Myocyte (in vitro differentiated cells): ENCODE measurements at regions not wholly inside any gene's neighbourhood (a gene's known extent, or its start where the extent isn't known, plus 50 kb on each side); places are given as distances from the start of the nearest gene placed in this dataset.

ENCODE experiments used
- DNase-seq: peaks from one replicate; pipeline ENCODE4 v3.0.0-alpha.2; 2012; ENCODE audit warnings: low read depth

- DNase-seq: no peak
Measured at GRCh38 chr1:62917314-62917713, 133.4 kb downstream of the ATG4C start.

- DNase-seq: no peak
Measured at GRCh38 chr1:62917805-62918204, 133.9 kb downstream of the ATG4C start.

- no peak for DNase-seq
Measured at GRCh38 chr1:62918700-62919099, 134.8 kb downstream of the ATG4C start.

GRCh38 chr1:62922006-62922405 is 138.1 kb downstream of the ATG4C start:
- DNase-seq: no peak

- no peak for DNase-seq
Measured at GRCh38 chr1:62924983-62925790, 141.3 kb downstream of the ATG4C start.

GRCh38 chr1:62926681-62927252 is 142.8 kb downstream of the ATG4C start:
- DNase-seq: no peak

- no peak for DNase-seq
Measured at GRCh38 chr1:62928885-62929284, 145.0 kb downstream of the ATG4C start.

GRCh38 chr1:62937634-62938296 is 153.8 kb downstream of the ATG4C start:
- no peak for DNase-seq

- no peak for DNase-seq
Measured at GRCh38 chr1:62941780-62942179, 157.8 kb downstream of the ATG4C start.

GRCh38 chr1:62946511-62946910 is 162.6 kb downstream of the ATG4C start:
- DNase-seq: no peak

- no peak for DNase-seq
Measured at GRCh38 chr1:62951428-62951827, 167.5 kb downstream of the ATG4C start.

- DNase-seq: no peak
Measured at GRCh38 chr1:62952596-62952995, 168.7 kb downstream of the ATG4C start.

- DNase-seq: no peak
Measured at GRCh38 chr1:62953633-62954032, 169.7 kb downstream of the ATG4C start.

- no peak for DNase-seq
Measured at GRCh38 chr1:62954758-62955157, 170.8 kb downstream of the ATG4C start.

- no peak for DNase-seq
Measured at GRCh38 chr1:62955666-62956065, 171.7 kb downstream of the ATG4C start.

GRCh38 chr1:62962014-62962812 is 178.3 kb downstream of the ATG4C start:
- DNase-seq: no peak

- DNase-seq: peak; percentile 52
Measured at GRCh38 chr1:62962901-62963776, 179.2 kb downstream of the ATG4C start.

- no peak for DNase-seq
Measured at GRCh38 chr1:62964141-62964540, 180.2 kb downstream of the ATG4C start.

GRCh38 chr1:62967031-62967430 is 183.1 kb downstream of the ATG4C start:
- DNase-seq: no peak

GRCh38 chr1:62977366-62977765 is 193.4 kb downstream of the ATG4C start:
- DNase-seq: no peak

GRCh38 chr1:62978741-62979140 is 194.8 kb downstream of the ATG4C start:
- no peak for DNase-seq
